Glutamatergic neuron (in vitro differentiated cells): ENCODE measurements at regions not wholly inside any gene's neighbourhood (a gene's known extent, or its start where the extent isn't known, plus 50 kb on each side); places are given as distances from the start of the nearest gene placed in this dataset.

ENCODE experiments used
- DNase-seq: peaks from one replicate; pipeline ENCODE4 v3.0.0; 2022
- H3K27ac Mint-ChIP-seq: one replicate; pipeline ENCODE4 v1.8.0; 2020; ENCODE audit warnings: mild to moderate bottlenecking, mixed read lengths, inconsistent platforms; ENCODE audit not compliant: unreplicated experiment
- H3K27me3 Mint-ChIP-seq: one replicate; pipeline ENCODE4 v1.8.0; 2020; ENCODE audit warnings: mild to moderate bottlenecking, moderate library complexity, mixed read lengths, inconsistent platforms; ENCODE audit not compliant: unreplicated experiment
- H3K36me3 Mint-ChIP-seq: one replicate; pipeline ENCODE4 v1.8.0; 2020; ENCODE audit warnings: mild to moderate bottlenecking, mixed read lengths, inconsistent platforms; ENCODE audit not compliant: unreplicated experiment
- H3K4me1 Mint-ChIP-seq: one replicate; pipeline ENCODE4 v1.8.0; 2020; ENCODE audit warnings: mild to moderate bottlenecking, low read depth, mixed read lengths, inconsistent platforms; ENCODE audit not compliant: unreplicated experiment
- H3K4me3 Mint-ChIP-seq: one replicate; pipeline ENCODE4 v1.8.0; 2020; ENCODE audit warnings: mild to moderate bottlenecking, mixed read lengths, inconsistent platforms; ENCODE audit not compliant: unreplicated experiment
- H3K9me3 Mint-ChIP-seq: one replicate; pipeline ENCODE4 v1.8.0; 2020; ENCODE audit warnings: mild to moderate bottlenecking, moderate library complexity, mixed read lengths, inconsistent platforms; ENCODE audit not compliant: unreplicated experiment
- CTCF ChIP-seq: fragments of 200-600 bp; sonication (generic); IDR thresholded peaks from one replicate; pipeline ENCODE4 v1.5.0; 2021; ENCODE audit not compliant: partially characterized antibody, unreplicated experiment

- no peak for TF ChIP-seq CTCF
- peaks cover 2% of the 10 kb centered on the region for H3K9me3 Mint-ChIP-seq
- DNase-seq = no peak
- H3K27me3 Mint-ChIP-seq = no peaks in the 10 kb centered on the region
- H3K36me3 Mint-ChIP-seq = no peaks in the 10 kb centered on the region
- H3K27ac Mint-ChIP-seq = no peak overlapping the region
- H3K4me3 Mint-ChIP-seq = no peak overlapping the region
- no peaks in the 10 kb centered on the region for H3K4me1 Mint-ChIP-seq
These were observed 301.8 kb upstream of the GALNT5 start for GRCh38 chr2:156955701-156956100.

GRCh38 chr2:156956161-156956560, 301.3 kb upstream of the GALNT5 start:
- Mint-ChIP-seq H3K27me3 (no peaks in the 10 kb centered on the region), H3K36me3 (no peaks in the 10 kb centered on the region), H3K4me1 (no peaks in the 10 kb centered on the region), H3K27ac (no peak overlapping the region), H3K9me3 (peaks cover 2% of the 10 kb centered on the region), H3K4me3 (no peak overlapping the region)
- TF ChIP-seq CTCF = no peak
- no peak for DNase-seq

GRCh38 chr2:156958374-156958773, 299.1 kb upstream of the GALNT5 start:
- no peak overlapping the region for H3K27ac Mint-ChIP-seq
- H3K27me3 Mint-ChIP-seq = no peaks in the 10 kb centered on the region
- no peak overlapping the region for H3K4me3 Mint-ChIP-seq
- H3K36me3 Mint-ChIP-seq = no peaks in the 10 kb centered on the region
- no peak for TF ChIP-seq CTCF
- DNase-seq = no peak
- no peaks in the 10 kb centered on the region for H3K4me1 Mint-ChIP-seq
- H3K9me3 Mint-ChIP-seq = peaks cover 2% of the 10 kb centered on the region

- no peak for DNase-seq
- Mint-ChIP-seq H3K27ac (no peak overlapping the region), H3K4me3 (no peak overlapping the region), H3K4me1 (no peaks in the 10 kb centered on the region), H3K36me3 (no peaks in the 10 kb centered on the region), H3K9me3 (peaks cover 2% of the 10 kb centered on the region), H3K27me3 (no peaks in the 10 kb centered on the region)
- TF ChIP-seq CTCF = no peak
These were observed 298.0 kb upstream of the GALNT5 start for GRCh38 chr2:156959481-156959880.

- H3K4me3 Mint-ChIP-seq = no peak overlapping the region
- H3K36me3 Mint-ChIP-seq = no peaks in the 10 kb centered on the region
- DNase-seq = no peak
- H3K27me3 Mint-ChIP-seq = no peaks in the 10 kb centered on the region
- no peak overlapping the region for H3K27ac Mint-ChIP-seq
- no peaks in the 10 kb centered on the region for H3K9me3 Mint-ChIP-seq
- no peak for TF ChIP-seq CTCF
- H3K4me1 Mint-ChIP-seq = no peaks in the 10 kb centered on the region
These were observed 274.9 kb upstream of the GALNT5 start for GRCh38 chr2:156982615-156983014.
